ENCODE measurements at regions not wholly inside any gene's neighbourhood (a gene's known extent, or its start where the extent isn't known, plus 50 kb on each side); places are given as distances from the start of the nearest gene placed in this dataset.
"Not testable (repeated sequence)": the region's sequence is repeated elsewhere in the genome, so short reads cannot be mapped to it uniquely, and the experiment has no call there.

DNA sequence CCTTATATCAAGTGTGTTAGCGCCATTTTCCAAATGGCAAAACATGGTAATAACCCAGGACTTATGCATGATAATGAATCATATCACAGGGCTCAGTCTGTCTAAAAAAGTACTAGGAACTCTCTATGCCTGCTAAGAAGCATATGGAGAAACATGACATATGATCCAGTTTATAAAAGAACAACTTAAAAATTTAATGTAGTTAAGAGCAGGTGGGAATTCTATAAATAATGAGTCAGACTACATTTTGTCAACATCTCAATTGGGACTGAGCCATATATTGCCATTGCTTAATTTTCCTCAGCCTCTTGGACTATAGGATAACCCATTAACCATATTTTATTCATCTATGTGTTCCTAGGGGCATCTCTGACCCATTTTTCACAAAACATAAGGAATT lies 360.4 kb upstream of the AGA start:
- DNase-seq (ENCODE audit: low read depth), result no peak
- TF ChIP-seq, protein P1, sequence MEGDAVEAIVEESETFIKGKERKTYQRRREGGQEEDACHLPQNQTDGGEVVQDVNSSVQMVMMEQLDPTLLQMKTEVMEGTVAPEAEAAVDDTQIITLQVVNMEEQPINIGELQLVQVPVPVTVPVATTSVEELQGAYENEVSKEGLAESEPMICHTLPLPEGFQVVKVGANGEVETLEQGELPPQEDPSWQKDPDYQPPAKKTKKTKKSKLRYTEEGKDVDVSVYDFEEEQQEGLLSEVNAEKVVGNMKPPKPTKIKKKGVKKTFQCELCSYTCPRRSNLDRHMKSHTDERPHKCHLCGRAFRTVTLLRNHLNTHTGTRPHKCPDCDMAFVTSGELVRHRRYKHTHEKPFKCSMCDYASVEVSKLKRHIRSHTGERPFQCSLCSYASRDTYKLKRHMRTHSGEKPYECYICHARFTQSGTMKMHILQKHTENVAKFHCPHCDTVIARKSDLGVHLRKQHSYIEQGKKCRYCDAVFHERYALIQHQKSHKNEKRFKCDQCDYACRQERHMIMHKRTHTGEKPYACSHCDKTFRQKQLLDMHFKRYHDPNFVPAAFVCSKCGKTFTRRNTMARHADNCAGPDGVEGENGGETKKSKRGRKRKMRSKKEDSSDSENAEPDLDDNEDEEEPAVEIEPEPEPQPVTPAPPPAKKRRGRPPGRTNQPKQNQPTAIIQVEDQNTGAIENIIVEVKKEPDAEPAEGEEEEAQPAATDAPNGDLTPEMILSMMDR (conservative IDR thresholded peaks at IDR 0.05; ENCODE audit: low read length), result no peak
- H3K4me3 ChIP-seq (ENCODE audit: low read length), result no peak overlapping the region

DNA sequence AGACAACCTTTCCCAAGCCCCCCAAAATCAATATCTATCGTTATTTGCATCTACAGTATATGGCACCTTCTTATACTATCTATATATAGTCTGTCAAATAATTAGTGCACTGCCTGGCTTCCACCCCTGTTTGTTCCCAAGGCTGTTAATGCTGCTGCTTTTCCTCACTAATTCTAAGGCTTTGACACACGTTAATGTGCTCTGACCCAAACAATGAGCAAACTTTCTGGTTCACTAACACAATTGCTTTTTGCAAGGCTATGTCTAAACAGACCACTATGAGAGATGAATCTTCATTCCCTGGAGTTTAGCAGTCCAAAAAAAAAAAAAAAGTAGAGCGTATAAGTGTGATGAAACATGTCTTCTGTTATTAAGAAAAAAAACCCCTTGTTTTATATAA lies 360.9 kb upstream of the AGA start:
- no peak overlapping the region for H3K4me3 ChIP-seq (ENCODE audit: low read length)
- TF ChIP-seq, protein P1 (conservative IDR thresholded peaks at IDR 0.05; ENCODE audit: low read length), result no peak
- DNase-seq (ENCODE audit: low read depth), result no peak

DNA sequence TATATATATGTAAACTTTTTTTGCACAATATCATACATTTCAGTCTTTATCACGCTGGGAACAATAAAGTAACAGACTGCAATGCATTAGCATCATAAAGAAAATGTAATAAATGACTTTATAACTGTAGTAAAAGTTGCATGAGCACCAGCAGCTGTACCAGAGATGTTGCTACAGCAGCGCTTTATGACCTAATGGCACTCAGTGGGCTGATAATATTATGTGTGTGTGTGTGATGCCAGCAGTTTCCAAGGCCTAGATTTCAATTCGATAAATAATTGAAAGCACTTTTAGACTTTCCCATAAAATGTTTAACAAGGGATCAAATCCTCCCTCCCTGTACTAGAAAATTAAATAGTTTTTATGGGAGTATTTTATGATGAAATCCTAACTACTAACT lies 367.6 kb upstream of the AGA start:
- TF ChIP-seq, protein P1 (conservative IDR thresholded peaks at IDR 0.05; ENCODE audit: low read length), result no peak
- DNase-seq (ENCODE audit: low read depth), result no peak
- no peak overlapping the region for H3K4me3 ChIP-seq (ENCODE audit: low read length)

GRCh38 chr4:177810220-177810619 lies 368.0 kb upstream of the AGA start:
- TF ChIP-seq, protein P1 (conservative IDR thresholded peaks at IDR 0.05; ENCODE audit: low read length), result no peak
- DNase-seq (ENCODE audit: low read depth), result no peak
- H3K4me3 ChIP-seq (ENCODE audit: low read length), result no peak overlapping the region

DNA sequence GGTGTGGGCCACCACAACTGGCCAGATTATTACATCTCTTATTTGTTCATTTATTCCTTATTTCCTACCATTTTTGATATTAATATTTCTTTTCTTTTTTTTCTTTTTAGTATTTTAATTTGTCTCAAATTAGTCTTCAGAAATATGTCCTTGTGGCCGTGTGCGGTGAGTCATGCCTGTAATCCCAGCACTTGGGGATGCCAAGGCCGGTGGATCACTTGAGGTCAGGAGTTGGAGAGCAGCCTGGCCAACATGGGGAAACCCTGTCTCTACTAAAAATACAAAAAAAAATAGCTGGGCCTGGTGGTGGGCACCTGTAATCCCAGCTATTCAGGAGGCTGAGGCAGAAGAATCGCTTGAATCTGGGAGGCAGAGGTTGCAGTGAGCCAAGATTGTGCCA lies 376.2 kb upstream of the AGA start:
- H3K4me3 ChIP-seq (ENCODE audit: low read length); DNase-seq (ENCODE audit: low read depth): not testable (repeated sequence)

DNA sequence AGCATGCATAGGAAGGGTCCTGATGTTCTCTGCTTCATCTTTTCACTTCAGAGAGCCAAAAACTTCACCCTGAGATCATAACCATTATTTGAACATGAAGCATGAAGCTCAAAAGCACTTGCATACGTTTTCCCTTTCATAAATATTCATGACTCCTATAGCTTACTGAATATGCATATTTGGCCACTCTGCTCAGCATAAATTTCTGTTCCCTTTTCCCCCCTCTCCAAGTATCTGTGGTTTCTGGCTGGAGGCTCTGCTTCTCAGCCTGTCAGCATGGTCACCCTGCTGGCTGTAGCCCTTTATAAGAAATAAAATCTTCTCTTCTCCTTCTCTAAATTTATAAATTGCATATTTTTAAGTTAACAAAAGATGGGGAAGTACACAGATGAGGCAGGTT lies 384.7 kb upstream of the AGA start:
- TF ChIP-seq, protein P1 (conservative IDR thresholded peaks at IDR 0.05; ENCODE audit: low read length), result no peak

GRCh38 chr4:177841258-177841657 lies 399.0 kb upstream of the AGA start:
- TF ChIP-seq, protein P1 (conservative IDR thresholded peaks at IDR 0.05; ENCODE audit: low read length), result no peak
- DNase-seq (ENCODE audit: low read depth), result no peak
- H3K4me3 ChIP-seq (ENCODE audit: low read length), result no peak overlapping the region

More for the DNA sequence above, 384.7 kb upstream of the AGA start:
- H3K4me3 ChIP-seq (ENCODE audit: low read length), result no peak overlapping the region
- DNase-seq (ENCODE audit: low read depth), result no peak

DNA sequence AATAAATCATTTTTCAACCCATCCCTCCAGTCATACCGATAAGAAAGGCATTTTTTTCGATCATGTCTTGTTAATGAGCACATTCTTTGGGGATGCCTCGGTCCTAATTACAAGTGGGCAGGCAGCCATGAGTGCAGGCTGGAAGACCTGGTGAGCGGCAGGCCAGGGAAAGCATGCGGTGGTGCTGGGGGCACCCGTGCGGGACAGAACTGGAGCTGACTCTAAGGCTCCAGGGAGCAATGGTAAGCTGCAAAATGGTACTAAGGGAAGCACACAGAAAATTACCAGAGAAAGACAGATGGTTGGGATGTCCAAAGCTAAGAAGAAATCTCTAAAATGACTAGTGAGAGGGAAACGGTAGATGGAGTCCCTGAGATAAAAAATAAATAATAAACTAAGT lies 411.0 kb upstream of the AGA start:
- H3K4me3 ChIP-seq (ENCODE audit: low read length), result no peak overlapping the region
- TF ChIP-seq, protein P1 (conservative IDR thresholded peaks at IDR 0.05; ENCODE audit: low read length), result no peak
- no peak for DNase-seq (ENCODE audit: low read depth)
